Endodermal cell (in vitro differentiated cells): ENCODE measurements at regions not wholly inside any gene's neighbourhood (a gene's known extent, or its start where the extent isn't known, plus 50 kb on each side); places are given as distances from the start of the nearest gene placed in this dataset.

Experiments used
- DNase-seq: peaks from one replicate; pipeline ENCODE4 v3.0.0-alpha.2; 2017
- H3K27ac ChIP-seq: 2 replicates; pipeline ENCODE4 v1.5.1; 2013; ENCODE audit warnings: mild to moderate bottlenecking, low read depth, low read length, moderate library complexity
- H3K27me3 ChIP-seq: 2 replicates; pipeline ENCODE4 v1.6.1; 2013; ENCODE audit warnings: mild to moderate bottlenecking, low read length, moderate library complexity; ENCODE audit not compliant: insufficient read depth, control insufficient read depth, poor library complexity, severe bottlenecking
- H3K36me3 ChIP-seq: 2 replicates; pipeline ENCODE4 v1.7.0; 2013; ENCODE audit warnings: mild to moderate bottlenecking, low read length, moderate library complexity; ENCODE audit not compliant: control insufficient read depth, insufficient read depth
- H3K4me1 ChIP-seq: one replicate; pipeline ENCODE4 v1.7.0; 2013; ENCODE audit warnings: low read length; ENCODE audit not compliant: control insufficient read depth, insufficient read depth
- H3K4me3 ChIP-seq: 2 replicates; pipeline ENCODE4 v1.5.1; 2013; ENCODE audit warnings: mild to moderate bottlenecking, low read length, moderate library complexity
- H3K9ac ChIP-seq: 2 replicates; pipeline ENCODE4 v1.6.1; 2013; ENCODE audit warnings: mild to moderate bottlenecking, low read length, moderate library complexity; ENCODE audit not compliant: poor library complexity, severe bottlenecking; ENCODE audit errors: extremely low read depth
- H3K9me3 ChIP-seq: 2 replicates; pipeline ENCODE4 v1.6.1; 2013; ENCODE audit warnings: mild to moderate bottlenecking, low read length, moderate library complexity; ENCODE audit not compliant: control insufficient read depth
- H3K27ac Mint-ChIP-seq: 2 replicates; pipeline ENCODE4 v1.8.0; 2020; ENCODE audit warnings: mixed read lengths
- H3K27me3 Mint-ChIP-seq: 2 replicates; pipeline ENCODE4 v1.8.0; 2021; ENCODE audit warnings: mild to moderate bottlenecking, mixed read lengths; ENCODE audit not compliant: insufficient read depth
- H3K36me3 Mint-ChIP-seq: 2 replicates; pipeline ENCODE4 v1.8.0; 2020; ENCODE audit warnings: low read depth, mixed read lengths
- H3K4me1 Mint-ChIP-seq: 2 replicates; pipeline ENCODE4 v1.8.0; 2020; ENCODE audit warnings: mixed read lengths
- H3K4me3 Mint-ChIP-seq: 2 replicates; pipeline ENCODE4 v1.8.0; 2020; ENCODE audit warnings: mild to moderate bottlenecking, moderate library complexity, mixed read lengths
- H3K9me3 Mint-ChIP-seq: 2 replicates; pipeline ENCODE4 v1.8.0; 2020; ENCODE audit warnings: mild to moderate bottlenecking, mixed read lengths
- CTCF ChIP-seq: fragments of 200-600 bp; sonication (generic); conservative IDR thresholded peaks from 2 replicates; pipeline ENCODE4 v1.5.0; 2021; ENCODE audit warnings: antibody characterized with exemption, mild to moderate bottlenecking
- WGBS, 2 experiments: methylation state at CpG; one replicate each; pipeline versions ENCODE4 v1.1.5 to v1.1.7; 2013; ENCODE audit warnings: missing lambda C conversion rate in 2 of 2, mixed read lengths in 1 of 2; ENCODE audit not compliant: insufficient coverage in 1 of 2, insufficient read length in 1 of 2; 5-methylcytosine and 5-hydroxymethylcytosine counted together

GRCh38 chr18:42211201-42211600, 256.2 kb downstream of the PIK3C3 start:
- Mint-ChIP-seq H3K9me3 (no peaks in the 10 kb centered on the region), H3K27ac (no peak overlapping the region), H3K4me1 (no peaks in the 10 kb centered on the region), H3K36me3 (no peaks in the 10 kb centered on the region), H3K27me3 (no peaks in the 10 kb centered on the region), H3K4me3 (no peak overlapping the region)
- Histone ChIP-seq H3K9me3 (no peaks in the 10 kb centered on the region), H3K36me3 (no peaks in the 10 kb centered on the region), H3K9ac (no peak overlapping the region), H3K27ac (no peak overlapping the region), H3K27me3 (no peaks in the 10 kb centered on the region), H3K4me1 (no peaks in the 10 kb centered on the region), H3K4me3 (no peak overlapping the region)
- DNase-seq: no peak
- no peak for TF ChIP-seq CTCF
- WGBS, 2 experiments: 94 to 100% methylated on average over 2 of the region's 5 CpGs

GRCh38 chr18:42222557-42222956, 267.5 kb downstream of the PIK3C3 start:
- Histone ChIP-seq H3K4me3 (no peak overlapping the region), H3K27ac (no peak overlapping the region), H3K9me3 (no peaks in the 10 kb centered on the region), H3K36me3 (no peaks in the 10 kb centered on the region), H3K4me1 (no peaks in the 10 kb centered on the region), H3K27me3 (no peaks in the 10 kb centered on the region), H3K9ac (no peak overlapping the region)
- no peak overlapping the region for H3K27ac Mint-ChIP-seq
- no peaks in the 10 kb centered on the region for H3K4me1 Mint-ChIP-seq
- no peaks in the 10 kb centered on the region for H3K36me3 Mint-ChIP-seq
- no peaks in the 10 kb centered on the region for H3K27me3 Mint-ChIP-seq
- no peak for DNase-seq
- TF ChIP-seq CTCF: no peak
- H3K9me3 Mint-ChIP-seq: no peaks in the 10 kb centered on the region
- WGBS, 2 experiments: 80 to 94% methylated on average over 1 of the region's 1 CpG
- no peak overlapping the region for H3K4me3 Mint-ChIP-seq

GRCh38 chr18:42228581-42228980, 273.5 kb downstream of the PIK3C3 start:
- Mint-ChIP-seq H3K9me3 (no peaks in the 10 kb centered on the region), H3K27me3 (no peaks in the 10 kb centered on the region), H3K27ac (no peak overlapping the region), H3K36me3 (no peaks in the 10 kb centered on the region), H3K4me1 (no peaks in the 10 kb centered on the region), H3K4me3 (no peak overlapping the region)
- Histone ChIP-seq H3K9me3 (no peaks in the 10 kb centered on the region), H3K4me1 (no peaks in the 10 kb centered on the region), H3K9ac (no peak overlapping the region), H3K27me3 (no peaks in the 10 kb centered on the region), H3K27ac (no peak overlapping the region), H3K4me3 (no peak overlapping the region), H3K36me3 (no peaks in the 10 kb centered on the region)
- 100% methylated on average over 1 of the region's 1 CpG; no CpG with 5 or more reads in 1 of the 2 experiments for WGBS, 2 experiments
- DNase-seq: no peak
- TF ChIP-seq CTCF: no peak
